ENCODE measurements at regions not wholly inside any gene's neighbourhood (a gene's known extent, or its start where the extent isn't known, plus 50 kb on each side); places are given as distances from the start of the nearest gene placed in this dataset.

DNA sequence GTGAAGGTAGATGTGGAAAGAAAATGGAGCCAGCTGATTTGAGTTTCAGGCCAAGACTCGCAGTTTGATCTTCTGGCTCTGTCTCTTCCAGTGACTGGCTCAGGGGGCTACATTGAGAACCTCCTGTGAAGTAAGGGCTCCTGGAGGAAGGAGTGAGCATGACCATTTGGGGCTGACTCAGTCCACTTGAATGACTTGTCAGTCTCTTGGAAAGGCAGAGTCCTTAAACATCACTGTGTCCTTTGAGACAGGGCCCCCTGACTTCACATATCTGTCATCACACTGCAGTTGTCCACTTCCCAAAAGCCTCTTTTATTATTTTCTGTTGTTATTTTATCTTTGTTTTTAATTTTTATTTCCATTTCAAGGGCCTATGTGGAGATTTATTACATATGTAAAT, 204.6 kb upstream of the APCDD1 start:
- TF ChIP-seq ZNF768 (tag by site-specific recombination; IDR thresholded peaks at IDR 0.05) (no peak), ZBTB7A (tag by site-specific recombination; IDR thresholded peaks at IDR 0.05; ENCODE audit: low read depth) (no peak), ZNF157 (tag by site-specific recombination; IDR thresholded peaks at IDR 0.05) (no peak), ZFP69B (tag by site-specific recombination; IDR thresholded peaks at IDR 0.05) (no peak), ZNF558 (tag by site-specific recombination; IDR thresholded peaks at IDR 0.05) (no peak)
- TF ChIP-seq, protein P1, sequence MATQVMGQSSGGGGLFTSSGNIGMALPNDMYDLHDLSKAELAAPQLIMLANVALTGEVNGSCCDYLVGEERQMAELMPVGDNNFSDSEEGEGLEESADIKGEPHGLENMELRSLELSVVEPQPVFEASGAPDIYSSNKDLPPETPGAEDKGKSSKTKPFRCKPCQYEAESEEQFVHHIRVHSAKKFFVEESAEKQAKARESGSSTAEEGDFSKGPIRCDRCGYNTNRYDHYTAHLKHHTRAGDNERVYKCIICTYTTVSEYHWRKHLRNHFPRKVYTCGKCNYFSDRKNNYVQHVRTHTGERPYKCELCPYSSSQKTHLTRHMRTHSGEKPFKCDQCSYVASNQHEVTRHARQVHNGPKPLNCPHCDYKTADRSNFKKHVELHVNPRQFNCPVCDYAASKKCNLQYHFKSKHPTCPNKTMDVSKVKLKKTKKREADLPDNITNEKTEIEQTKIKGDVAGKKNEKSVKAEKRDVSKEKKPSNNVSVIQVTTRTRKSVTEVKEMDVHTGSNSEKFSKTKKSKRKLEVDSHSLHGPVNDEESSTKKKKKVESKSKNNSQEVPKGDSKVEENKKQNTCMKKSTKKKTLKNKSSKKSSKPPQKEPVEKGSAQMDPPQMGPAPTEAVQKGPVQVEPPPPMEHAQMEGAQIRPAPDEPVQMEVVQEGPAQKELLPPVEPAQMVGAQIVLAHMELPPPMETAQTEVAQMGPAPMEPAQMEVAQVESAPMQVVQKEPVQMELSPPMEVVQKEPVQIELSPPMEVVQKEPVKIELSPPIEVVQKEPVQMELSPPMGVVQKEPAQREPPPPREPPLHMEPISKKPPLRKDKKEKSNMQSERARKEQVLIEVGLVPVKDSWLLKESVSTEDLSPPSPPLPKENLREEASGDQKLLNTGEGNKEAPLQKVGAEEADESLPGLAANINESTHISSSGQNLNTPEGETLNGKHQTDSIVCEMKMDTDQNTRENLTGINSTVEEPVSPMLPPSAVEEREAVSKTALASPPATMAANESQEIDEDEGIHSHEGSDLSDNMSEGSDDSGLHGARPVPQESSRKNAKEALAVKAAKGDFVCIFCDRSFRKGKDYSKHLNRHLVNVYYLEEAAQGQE (tag by site-specific recombination; IDR thresholded peaks at IDR 0.05) = no peak
- TF ChIP-seq, protein P2, sequence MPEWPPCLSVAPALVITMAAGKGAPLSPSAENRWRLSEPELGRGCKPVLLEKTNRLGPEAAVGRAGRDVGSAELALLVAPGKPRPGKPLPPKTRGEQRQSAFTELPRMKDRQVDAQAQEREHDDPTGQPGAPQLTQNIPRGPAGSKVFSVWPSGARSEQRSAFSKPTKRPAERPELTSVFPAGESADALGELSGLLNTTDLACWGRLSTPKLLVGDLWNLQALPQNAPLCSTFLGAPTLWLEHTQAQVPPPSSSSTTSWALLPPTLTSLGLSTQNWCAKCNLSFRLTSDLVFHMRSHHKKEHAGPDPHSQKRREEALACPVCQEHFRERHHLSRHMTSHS (tag by site-specific recombination; IDR thresholded peaks at IDR 0.05) = no peak
